ENCODE measurements at regions not wholly inside any gene's neighbourhood (a gene's known extent, or its start where the extent isn't known, plus 50 kb on each side); places are given as distances from the start of the nearest gene placed in this dataset.

DNA sequence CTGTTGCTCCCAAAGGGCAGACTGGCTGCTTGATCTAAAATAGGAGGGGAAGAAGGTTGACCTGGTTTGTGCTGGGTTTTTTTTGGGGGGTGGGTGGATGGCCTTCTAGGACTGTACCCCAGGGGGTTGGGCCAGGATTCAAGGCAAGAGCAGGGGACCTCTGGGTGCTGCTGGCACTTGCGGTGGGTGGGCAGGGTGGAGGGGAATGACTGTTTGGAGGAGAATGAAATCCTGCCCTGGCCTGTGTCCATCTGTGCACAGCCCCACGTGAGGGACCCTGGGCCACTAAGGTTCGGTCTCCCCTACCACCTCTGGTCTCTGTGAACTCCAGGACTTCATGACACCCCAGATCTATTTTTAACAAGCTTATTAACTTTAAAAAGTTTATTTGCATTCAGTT lies 414.2 kb downstream of the PTPRU start:
- TF ChIP-seq, protein P1, sequence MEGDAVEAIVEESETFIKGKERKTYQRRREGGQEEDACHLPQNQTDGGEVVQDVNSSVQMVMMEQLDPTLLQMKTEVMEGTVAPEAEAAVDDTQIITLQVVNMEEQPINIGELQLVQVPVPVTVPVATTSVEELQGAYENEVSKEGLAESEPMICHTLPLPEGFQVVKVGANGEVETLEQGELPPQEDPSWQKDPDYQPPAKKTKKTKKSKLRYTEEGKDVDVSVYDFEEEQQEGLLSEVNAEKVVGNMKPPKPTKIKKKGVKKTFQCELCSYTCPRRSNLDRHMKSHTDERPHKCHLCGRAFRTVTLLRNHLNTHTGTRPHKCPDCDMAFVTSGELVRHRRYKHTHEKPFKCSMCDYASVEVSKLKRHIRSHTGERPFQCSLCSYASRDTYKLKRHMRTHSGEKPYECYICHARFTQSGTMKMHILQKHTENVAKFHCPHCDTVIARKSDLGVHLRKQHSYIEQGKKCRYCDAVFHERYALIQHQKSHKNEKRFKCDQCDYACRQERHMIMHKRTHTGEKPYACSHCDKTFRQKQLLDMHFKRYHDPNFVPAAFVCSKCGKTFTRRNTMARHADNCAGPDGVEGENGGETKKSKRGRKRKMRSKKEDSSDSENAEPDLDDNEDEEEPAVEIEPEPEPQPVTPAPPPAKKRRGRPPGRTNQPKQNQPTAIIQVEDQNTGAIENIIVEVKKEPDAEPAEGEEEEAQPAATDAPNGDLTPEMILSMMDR (IDR thresholded peaks at IDR 0.05; ENCODE audit: low read depth, low read length) = no peak
- Histone ChIP-seq H3K36me3 (no peaks in the 10 kb centered on the region), H3K4me3 (ENCODE audit: low read depth, low read length) (no peak overlapping the region), H3K27me3 (no peaks in the 10 kb centered on the region), H3K9me3 (no peaks in the 10 kb centered on the region), H3K4me1 (peaks cover 2% of the 10 kb centered on the region; the same call in 1 of the 2 replicates)
- no peak for DNase-seq

DNA sequence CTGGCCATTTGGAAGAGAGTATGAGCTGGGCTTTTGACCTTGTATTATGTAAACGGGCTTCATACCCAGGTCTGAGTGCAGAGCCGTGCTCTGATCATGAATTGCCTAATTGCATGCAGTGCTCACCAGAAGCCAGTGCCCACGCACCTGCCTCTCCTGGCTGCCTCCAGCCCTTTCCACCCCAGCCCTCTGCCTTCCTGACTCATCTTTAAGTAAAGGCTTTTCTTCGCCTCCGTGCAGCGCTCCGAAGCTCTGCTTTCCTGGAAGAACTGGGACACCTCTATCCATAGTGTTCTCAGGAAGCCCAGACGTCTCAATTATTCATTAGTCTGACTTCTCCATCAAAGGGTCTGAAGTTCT lies 413.7 kb downstream of the PTPRU start:
- Histone ChIP-seq H3K4me3 (ENCODE audit: low read depth, low read length) (no peak overlapping the region), H3K36me3 (no peaks in the 10 kb centered on the region), H3K27me3 (no peaks in the 10 kb centered on the region), H3K4me1 (peaks cover 2% of the 10 kb centered on the region; the same call in 1 of the 2 replicates), H3K9me3 (no peaks in the 10 kb centered on the region)
- DNase-seq = no peak
- TF ChIP-seq, protein P1 (IDR thresholded peaks at IDR 0.05; ENCODE audit: low read depth, low read length) = no peak

DNA sequence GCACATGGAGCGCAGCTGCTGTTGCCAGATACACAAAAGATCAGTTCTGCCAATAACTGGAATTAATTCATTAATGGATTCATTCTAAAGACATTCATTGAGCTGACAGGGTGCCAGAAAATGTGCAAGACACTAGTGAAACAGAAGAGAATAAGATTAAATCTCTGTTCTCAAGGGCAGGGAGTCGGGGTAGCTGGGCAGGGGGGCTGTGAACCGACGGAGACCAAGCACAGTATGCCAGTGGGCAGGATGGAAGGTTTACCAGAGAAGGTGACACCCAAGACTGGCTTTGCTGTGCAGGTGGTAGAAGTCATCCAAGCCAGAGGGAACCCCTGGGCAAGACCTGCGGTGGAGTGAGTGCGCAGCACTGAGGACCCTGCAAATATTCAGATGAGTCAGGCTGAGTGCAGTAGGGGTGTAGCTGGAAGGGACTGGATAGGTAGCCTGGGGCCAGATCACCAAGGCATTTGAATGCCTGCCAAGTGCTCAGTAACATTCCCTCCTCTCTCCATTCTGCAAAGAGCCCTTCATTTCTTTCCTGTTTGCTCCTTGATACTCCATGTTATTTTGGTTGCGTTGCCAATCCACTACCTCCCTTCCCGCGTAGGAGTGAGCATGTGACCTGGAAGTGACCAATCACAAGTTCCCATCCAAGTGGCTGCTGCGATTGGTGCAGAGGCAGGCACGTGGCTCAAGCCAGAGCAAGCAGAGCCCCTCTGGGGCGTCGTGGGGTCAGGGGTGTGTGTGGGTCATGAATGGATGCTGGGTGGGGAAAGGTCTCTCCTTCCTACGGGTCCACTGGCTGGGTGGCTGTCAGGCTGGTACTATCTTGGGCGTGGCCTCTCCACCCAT lies 413.1 kb downstream of the PTPRU start:
- Histone ChIP-seq H3K4me3 (ENCODE audit: low read depth, low read length) (no peak overlapping the region; the same call in 1 of the 2 replicates), H3K4me1 (peaks cover 2% of the 10 kb centered on the region; the same call in 1 of the 2 replicates), H3K27me3 (no peaks in the 10 kb centered on the region), H3K9me3 (no peaks in the 10 kb centered on the region), H3K36me3 (no peaks in the 10 kb centered on the region)
- DNase-seq = peak; percentile 46
- TF ChIP-seq, protein P1 (IDR thresholded peaks at IDR 0.05; ENCODE audit: low read depth, low read length) = no peak

DNA sequence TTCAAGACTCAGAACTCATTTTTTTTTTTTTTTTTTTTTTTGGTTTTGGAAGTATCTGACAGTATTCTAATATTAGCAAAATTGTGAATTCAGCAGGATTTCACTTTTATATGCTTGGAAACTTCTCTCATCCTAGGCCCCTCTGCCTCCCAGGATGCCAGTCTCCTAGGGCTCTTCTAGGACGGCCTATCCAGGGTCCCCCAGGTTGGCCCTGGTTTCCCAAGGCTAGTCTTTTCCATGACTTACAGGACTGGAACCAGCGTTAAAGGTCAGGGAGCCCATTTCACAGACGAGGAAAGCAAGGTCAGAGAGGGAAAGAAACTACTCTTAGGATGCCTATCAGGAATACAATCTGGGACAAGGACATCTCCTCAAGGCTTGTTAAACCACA lies 412.5 kb downstream of the PTPRU start:
- Histone ChIP-seq H3K36me3 (no peaks in the 10 kb centered on the region), H3K9me3 (no peaks in the 10 kb centered on the region), H3K4me1 (peaks cover 2% of the 10 kb centered on the region; the same call in 1 of the 2 replicates), H3K27me3 (no peaks in the 10 kb centered on the region), H3K4me3 (ENCODE audit: low read depth, low read length) (no peak overlapping the region)
- no peak for DNase-seq
- TF ChIP-seq, protein P1 (IDR thresholded peaks at IDR 0.05; ENCODE audit: low read depth, low read length) = no peak

DNA sequence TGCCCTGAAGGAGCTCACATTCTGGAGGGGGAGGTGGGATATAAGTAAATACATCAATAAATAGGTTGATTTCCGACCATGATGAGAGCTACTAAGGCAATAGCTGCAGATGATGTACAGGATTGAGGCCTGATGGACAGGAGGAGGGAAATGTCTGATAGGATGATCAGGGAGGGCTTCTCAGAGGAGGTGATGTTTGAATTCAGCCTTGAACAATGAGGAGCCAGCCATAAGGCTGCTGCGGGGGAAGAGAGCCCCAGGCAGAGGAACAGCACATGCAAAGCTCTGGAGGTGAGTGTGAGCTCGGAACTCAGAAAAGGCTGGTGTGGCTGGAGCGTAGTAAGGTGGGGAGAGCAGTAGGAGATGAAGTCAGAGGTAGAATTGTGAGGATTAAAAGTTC lies 411.7 kb downstream of the PTPRU start:
- Histone ChIP-seq H3K4me1 (peaks cover 2% of the 10 kb centered on the region; the same call in 1 of the 2 replicates), H3K9me3 (no peaks in the 10 kb centered on the region), H3K27me3 (no peaks in the 10 kb centered on the region), H3K36me3 (no peaks in the 10 kb centered on the region), H3K4me3 (ENCODE audit: low read depth, low read length) (no peak overlapping the region)
- TF ChIP-seq, protein P1 (IDR thresholded peaks at IDR 0.05; ENCODE audit: low read depth, low read length) = no peak
- DNase-seq = no peak

DNA sequence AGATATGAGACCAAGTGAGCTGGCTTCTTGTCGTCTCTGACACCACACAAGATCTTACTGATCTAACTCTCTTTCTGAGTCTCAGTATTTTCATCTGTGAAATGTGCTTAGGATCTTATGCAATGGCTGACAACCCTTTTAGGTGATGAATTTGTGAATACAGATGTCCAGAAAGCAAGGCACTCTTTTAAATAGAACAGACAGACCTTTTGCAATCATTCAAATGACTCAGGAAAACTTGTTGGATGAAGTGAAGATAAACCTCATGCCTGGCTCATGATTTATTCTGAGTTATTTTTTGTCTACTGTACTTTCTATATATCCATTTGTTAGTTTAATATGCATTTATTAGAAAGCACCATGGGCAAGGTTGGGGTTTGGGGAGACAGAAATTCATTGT lies 411.3 kb downstream of the PTPRU start:
- no peak for DNase-seq
- H3K36me3 ChIP-seq = no peaks in the 10 kb centered on the region
- H3K9me3 ChIP-seq = no peaks in the 10 kb centered on the region
- TF ChIP-seq, protein P1 (IDR thresholded peaks at IDR 0.05; ENCODE audit: low read depth, low read length) = no peak
- no peaks in the 10 kb centered on the region for H3K27me3 ChIP-seq
- no peak overlapping the region for H3K4me3 ChIP-seq (ENCODE audit: low read depth, low read length)
- peaks cover 2% of the 10 kb centered on the region; the same call in 1 of the 2 replicates for H3K4me1 ChIP-seq
